Endothelial cell of umbilical vein (primary cell): ENCODE measurements at regions not wholly inside any gene's neighbourhood (a gene's known extent, or its start where the extent isn't known, plus 50 kb on each side); places are given as distances from the start of the nearest gene placed in this dataset.

Source experiments
- BruUV-seq: library from RNA; stranded (reverse); fragments of 400-500 nt; replicated peaks from 2 replicates; lab custom pipeline; 2021; lab: Mats Ljungman, UMichigan
- CTCF ChIA-PET: fragments of 300-600, 350-600 bp; sonication (Branson Sonifier 250); formaldehyde crosslinking; loops from one replicate; lab custom pipeline; 2021; ENCODE audit warnings: antibody characterized with exemption, inconsistent platforms; lab: Charles Lee
- POLR2A ChIA-PET: fragments of 300-600, 350-600 bp; sonication (Branson Sonifier 250); formaldehyde crosslinking; loops from one replicate; lab custom pipeline; 2021; ENCODE audit warnings: antibody characterized with exemption, inconsistent platforms; lab: Charles Lee
- DNase-seq: peaks from one replicate; pipeline ENCODE4 v3.0.0-alpha.2; 2011; ENCODE audit warnings: low read depth, low spot score
- FAIRE-seq: peaks from 2 replicates; lab custom pipeline; 2011; peaks lifted over from hg19 to GRCh38; lab: Jason Lieb, UNC
- H2AFZ ChIP-seq: 2 replicates; pipeline ENCODE4 v1.6.0; 2012; ENCODE audit warnings: low read depth, low read length, control low read depth, inconsistent platforms
- H3K27ac ChIP-seq: 2 replicates; pipeline ENCODE4 v1.5.1; 2011; ENCODE audit warnings: low read depth, mild to moderate bottlenecking, control low read depth, low read length, moderate library complexity; ENCODE audit not compliant: insufficient read depth
- H3K27me3 ChIP-seq, 2 experiments: 2 replicates each; pipeline versions ENCODE4 v1.6.0 to v1.6.1; 2011; ENCODE audit warnings: low read length in 2 of 2, mixed read lengths in 1 of 2; ENCODE audit not compliant: control insufficient read depth in 2 of 2, insufficient read depth in 2 of 2
- H3K36me3 ChIP-seq, 2 experiments: 2 replicates in 1 of 2; 3 replicates in 1 of 2; pipeline ENCODE4 v1.5.1; 2011; ENCODE audit warnings: low read length in 2 of 2, mild to moderate bottlenecking in 1 of 2, moderate library complexity in 1 of 2; ENCODE audit not compliant: control insufficient read depth in 2 of 2, insufficient read depth in 2 of 2; ENCODE audit errors: extremely low read depth in 1 of 2
- H3K4me1 ChIP-seq: 3 replicates; pipeline ENCODE4 v1.5.1; 2011; ENCODE audit warnings: mild to moderate bottlenecking, low read length; ENCODE audit not compliant: control insufficient read depth, insufficient read depth; ENCODE audit errors: extremely low read depth
- H3K4me2 ChIP-seq: 2 replicates; pipeline ENCODE4 v1.6.1; 2011; ENCODE audit warnings: low read length, control low read depth, mixed read lengths; ENCODE audit not compliant: insufficient read depth
- H3K4me3 ChIP-seq, 3 experiments: fragments of 200-600 bp in 1 of 3; sonication (generic), shearing (Covaris generic) in 1 of 3; replicated peaks in 1 of 3; 2 replicates each; pipeline ENCODE4 v1.5.1; 2011 to 2016; ENCODE audit warnings: control low read depth in 3 of 3, low read length in 3 of 3, mild to moderate bottlenecking in 2 of 3, inconsistent platforms in 1 of 3, low read depth in 1 of 3, moderate library complexity in 1 of 3; ENCODE audit not compliant: insufficient read depth in 1 of 3
- H3K79me2 ChIP-seq: 2 replicates; pipeline ENCODE4 v1.6.0; 2012; ENCODE audit warnings: low read length, inconsistent platforms; ENCODE audit not compliant: control insufficient read depth, insufficient read depth
- H3K9ac ChIP-seq: replicated peaks from 2 replicates; pipeline ENCODE3; 2011; ENCODE audit warnings: low read length, control low read depth; ENCODE audit not compliant: insufficient read depth; ENCODE audit errors: extremely low read depth
- H3K9me1 ChIP-seq: replicated peaks from 3 replicates; pipeline ENCODE4 v1.6.0; 2011; ENCODE audit warnings: mild to moderate bottlenecking, low read length; ENCODE audit not compliant: control insufficient read depth, insufficient read depth; ENCODE audit errors: extremely low read depth
- H3K9me3 ChIP-seq: replicated peaks from 2 replicates; pipeline ENCODE4 v1.5.1; 2012; ENCODE audit warnings: low read length, inconsistent platforms; ENCODE audit not compliant: control insufficient read depth, insufficient read depth
- H4K20me1 ChIP-seq: replicated peaks from 2 replicates; pipeline ENCODE3; 2011; ENCODE audit warnings: mild to moderate bottlenecking, low read length; ENCODE audit not compliant: control insufficient read depth, insufficient read depth; ENCODE audit errors: extremely low read depth
- CTCF ChIP-seq, 2 donors: IDR thresholded peaks; 1 replicate in 1 of 2; 2 replicates in 1 of 2; pipeline ENCODE4 v1.5.1; 2011; ENCODE audit warnings: low read length in 2 of 2, mild to moderate bottlenecking in 2 of 2, moderate library complexity in 2 of 2, control low read depth in 1 of 2, inconsistent platforms in 1 of 2, low read depth in 1 of 2; ENCODE audit not compliant: insufficient read depth in 1 of 2; ENCODE audit errors: extremely low read depth in 1 of 2
- EZH2 ChIP-seq: IDR thresholded peaks from 2 replicates; pipeline ENCODE4 v1.6.1; 2012; ENCODE audit warnings: borderline replicate concordance, low read depth, mild to moderate bottlenecking, moderate library complexity, low read length, inconsistent platforms; ENCODE audit not compliant: severe bottlenecking
- FOS ChIP-seq: IDR thresholded peaks from 2 replicates; pipeline ENCODE4 v1.6.1; 2011; ENCODE audit warnings: mild to moderate bottlenecking, low read length, moderate library complexity, borderline replicate concordance; ENCODE audit not compliant: insufficient read depth
- GATA2 ChIP-seq: IDR thresholded peaks from 2 replicates; pipeline ENCODE4 v1.7.0; 2011; ENCODE audit warnings: low read depth, mild to moderate bottlenecking, moderate library complexity, mixed read lengths, low read length; ENCODE audit not compliant: insufficient read length, insufficient read depth
- JUN ChIP-seq: IDR thresholded peaks from 2 replicates; pipeline ENCODE4 v1.6.1; 2011; ENCODE audit warnings: borderline replicate concordance, low read depth; ENCODE audit not compliant: insufficient read length, insufficient read depth
- MYC ChIP-seq: IDR thresholded peaks from one replicate; pipeline ENCODE4 v1.6.1; 2011; ENCODE audit warnings: mild to moderate bottlenecking, low read depth, low read length
- POLR2A ChIP-seq: IDR thresholded peaks from 2 replicates; pipeline ENCODE4 v1.6.1; 2012; ENCODE audit warnings: low read depth, mild to moderate bottlenecking, control low read depth, low read length
- POLR2AphosphoS5 ChIP-seq: IDR thresholded peaks from 2 replicates; pipeline ENCODE4 v1.6.1; 2012; ENCODE audit warnings: low read depth, mild to moderate bottlenecking, control low read depth, low read length, moderate library complexity; ENCODE audit not compliant: insufficient read depth
- dilution Hi-C: fragments of 300-500 bp; cut with MboI; formaldehyde crosslinking; loops from one replicate; pipeline ENCODE4 v1.15.0; 2019; ENCODE audit warnings: low sequenced_read_pairs; ENCODE audit not compliant: extremely low pct_ligation_motif_present
- intact Hi-C: fragments of 100-400 bp; cut with micrococcal nuclease; formaldehyde crosslinking; loops from one replicate; pipeline ENCODE4 v1.10.0; 2022

- dilution Hi-C loops = no loop called here
- no TSS peak for BruUV-seq
- H3K4me1 ChIP-seq = no peaks in the 10 kb centered on the region
- no peaks in the 10 kb centered on the region for H3K36me3 ChIP-seq
- POLR2A ChIA-PET = no interaction called here
- no peak overlapping the region for H3K9ac ChIP-seq
- no peaks in the 10 kb centered on the region for H3K79me2 ChIP-seq
- H4K20me1 ChIP-seq = no peaks in the 10 kb centered on the region
- intact Hi-C loops = no loop called here
- H3K9me1 ChIP-seq = no peaks in the 10 kb centered on the region
- DNase-seq (no peak), FAIRE-seq (no peak)
- no peak for TF ChIP-seq JUN
- no peak for TF ChIP-seq FOS
- TF ChIP-seq MYC = no peak
- TF ChIP-seq GATA2 = no peak
- TF ChIP-seq POLR2A = no peak
- TF ChIP-seq POLR2AphosphoS5 = no peak
- H2AFZ ChIP-seq = no peak overlapping the region
- H3K4me2 ChIP-seq = no peak overlapping the region
- no peak overlapping the region for H3K27ac ChIP-seq
- no peaks in the 10 kb centered on the region for H3K9me3 ChIP-seq
- CTCF ChIA-PET = no interaction called here
- H3K4me3 ChIP-seq = no peak overlapping the region
- no peaks in the 10 kb centered on the region for H3K27me3 ChIP-seq
These were observed 482.4 kb upstream of the MMS22L start for GRCh38 chr6:97765461-97765860.

GRCh38 chr6:97771372-97771771, 488.4 kb upstream of the MMS22L start:
- Histone ChIP-seq H2AFZ (no peak overlapping the region), H3K4me2 (no peak overlapping the region), H3K4me3 (no peak overlapping the region), H4K20me1 (no peaks in the 10 kb centered on the region), H3K9me1 (no peaks in the 10 kb centered on the region), H3K27ac (no peak overlapping the region), H3K27me3 (no peaks in the 10 kb centered on the region), H3K9ac (no peak overlapping the region), H3K79me2 (no peaks in the 10 kb centered on the region), H3K36me3 (no peaks in the 10 kb centered on the region), H3K9me3 (no peaks in the 10 kb centered on the region), H3K4me1 (no peaks in the 10 kb centered on the region)
- TF ChIP-seq JUN (no peak), CTCF (IDR thresholded peaks at IDR 0.05; ENCODE audit: extremely low read depth in 1 of 2, insufficient read depth in 1 of 2, low read depth in 1 of 2, low read length in 2 of 2) (no peak), EZH2 (no peak), POLR2A (no peak), POLR2AphosphoS5 (no peak)
- dilution Hi-C loops = no loop called here
- no peak for DNase-seq
- ChIA-PET CTCF (no interaction called here), POLR2A (no interaction called here)
- FAIRE-seq = no peak
- intact Hi-C loops = no loop called here
- BruUV-seq = no TSS peak
